ENCODE measurements at regions not wholly inside any gene's neighbourhood (a gene's known extent, or its start where the extent isn't known, plus 50 kb on each side); places are given as distances from the start of the nearest gene placed in this dataset.

- DNase-seq, result no peak
- H3K9me3 Mint-ChIP-seq, result peaks cover 4% of the 10 kb centered on the region
- H3K27ac ChIP-seq (ENCODE audit: low read depth, low read length), result no peak overlapping the region
- H3K36me3 Mint-ChIP-seq (ENCODE audit: low read depth), result no peaks in the 10 kb centered on the region
- no peak overlapping the region for H3K4me3 Mint-ChIP-seq
- no peak overlapping the region for H3K4me3 ChIP-seq (ENCODE audit: low read length)
- H3K4me1 Mint-ChIP-seq, result peaks cover 9% of the 10 kb centered on the region
- no peak overlapping the region for H3K9ac ChIP-seq (ENCODE audit: extremely low read depth, low read length, poor library complexity, severe bottlenecking)
- H3K27me3 Mint-ChIP-seq (ENCODE audit: insufficient read depth), result no peaks in the 10 kb centered on the region
- no peak for TF ChIP-seq CTCF (conservative IDR thresholded peaks at IDR 0.05)
- no peaks in the 10 kb centered on the region for H3K27me3 ChIP-seq (ENCODE audit: control insufficient read depth, insufficient read depth, low read length, poor library complexity, severe bottlenecking)
- H3K36me3 ChIP-seq (ENCODE audit: control insufficient read depth, insufficient read depth, low read length), result no peaks in the 10 kb centered on the region
- no peak overlapping the region for H3K27ac Mint-ChIP-seq
- peaks cover 8% of the 10 kb centered on the region for H3K9me3 ChIP-seq (ENCODE audit: control insufficient read depth, low read length)
- 91 to 100% methylated on average over 2 to 3 of the region's 4 CpGs for WGBS, 2 experiments (ENCODE audit: insufficient coverage in 1 of 2, insufficient read length in 1 of 2)
- H3K4me1 ChIP-seq (ENCODE audit: control insufficient read depth, insufficient read depth, low read length), result no peaks in the 10 kb centered on the region
Observed at GRCh38 chr18:6621437-6621836, 108.1 kb upstream of the ARHGAP28 start.

DNA sequence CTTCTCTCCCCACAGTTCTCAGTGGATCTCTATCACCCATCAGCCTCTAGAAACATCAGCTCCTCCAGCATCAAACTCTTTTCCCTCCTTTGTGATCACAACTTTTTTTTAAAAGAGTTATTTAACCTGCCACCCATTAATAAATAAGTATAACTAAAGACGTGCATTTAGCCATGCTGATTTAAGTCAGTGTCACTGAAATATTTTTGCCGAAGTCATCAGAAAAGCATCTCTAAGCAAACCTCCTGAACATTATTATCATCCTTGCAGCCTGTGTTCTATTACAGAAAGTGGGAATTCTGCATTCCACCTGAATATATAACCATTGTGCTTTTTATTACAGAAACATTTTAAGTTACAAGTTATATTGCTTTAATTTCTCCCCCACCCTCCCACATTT is 106.2 kb upstream of the ARHGAP28 start:
- H3K27me3 ChIP-seq (ENCODE audit: control insufficient read depth, insufficient read depth, low read length, poor library complexity, severe bottlenecking), result no peaks in the 10 kb centered on the region
- no peaks in the 10 kb centered on the region for H3K4me1 ChIP-seq (ENCODE audit: control insufficient read depth, insufficient read depth, low read length)
- TF ChIP-seq CTCF (conservative IDR thresholded peaks at IDR 0.05), result no peak
- H3K4me1 Mint-ChIP-seq, result peaks cover 13% of the 10 kb centered on the region
- H3K27me3 Mint-ChIP-seq (ENCODE audit: insufficient read depth), result no peaks in the 10 kb centered on the region
- H3K4me3 ChIP-seq (ENCODE audit: low read length), result no peak overlapping the region
- H3K27ac ChIP-seq (ENCODE audit: low read depth, low read length), result no peak overlapping the region
- H3K9me3 Mint-ChIP-seq, result peaks cover 4% of the 10 kb centered on the region
- H3K9me3 ChIP-seq (ENCODE audit: control insufficient read depth, low read length), result peaks cover 8% of the 10 kb centered on the region
- no peaks in the 10 kb centered on the region for H3K36me3 Mint-ChIP-seq (ENCODE audit: low read depth)
- no peak overlapping the region for H3K27ac Mint-ChIP-seq
- 93 to 97% methylated on average over 2 of the region's 2 CpGs for WGBS, 2 experiments (ENCODE audit: insufficient coverage in 1 of 2, insufficient read length in 1 of 2)
- no peaks in the 10 kb centered on the region for H3K36me3 ChIP-seq (ENCODE audit: control insufficient read depth, insufficient read depth, low read length)
- no peak overlapping the region for H3K4me3 Mint-ChIP-seq
- no peak for DNase-seq
- no peak overlapping the region for H3K9ac ChIP-seq (ENCODE audit: extremely low read depth, low read length, poor library complexity, severe bottlenecking)

- peaks cover 14% of the 10 kb centered on the region for H3K4me1 Mint-ChIP-seq
- Histone ChIP-seq H3K4me1 (ENCODE audit: control insufficient read depth, insufficient read depth, low read length) (no peaks in the 10 kb centered on the region), H3K27ac (ENCODE audit: low read depth, low read length) (no peak overlapping the region), H3K27me3 (ENCODE audit: control insufficient read depth, insufficient read depth, low read length, poor library complexity, severe bottlenecking) (no peaks in the 10 kb centered on the region), H3K9me3 (ENCODE audit: control insufficient read depth, low read length) (no peaks in the 10 kb centered on the region), H3K36me3 (ENCODE audit: control insufficient read depth, insufficient read depth, low read length) (no peaks in the 10 kb centered on the region), H3K4me3 (ENCODE audit: low read length) (no peak overlapping the region), H3K9ac (ENCODE audit: extremely low read depth, low read length, poor library complexity, severe bottlenecking) (no peak overlapping the region)
- H3K36me3 Mint-ChIP-seq (ENCODE audit: low read depth), result no peaks in the 10 kb centered on the region
- WGBS, 2 experiments (ENCODE audit: insufficient coverage in 1 of 2, insufficient read length in 1 of 2), result 75 to 88% methylated on average over 4 to 5 of the region's 5 CpGs
- no peak for TF ChIP-seq CTCF (conservative IDR thresholded peaks at IDR 0.05)
- peaks cover 4% of the 10 kb centered on the region for H3K9me3 Mint-ChIP-seq
- H3K27me3 Mint-ChIP-seq (ENCODE audit: insufficient read depth), result no peaks in the 10 kb centered on the region
- DNase-seq, result no peak
- H3K4me3 Mint-ChIP-seq, result no peak overlapping the region
- no peak overlapping the region for H3K27ac Mint-ChIP-seq
Observed at GRCh38 chr18:6624271-6624660, 105.2 kb upstream of the ARHGAP28 start.
